Neutrophil (primary cell): ENCODE measurements at regions not wholly inside any gene's neighbourhood (a gene's known extent, or its start where the extent isn't known, plus 50 kb on each side); places are given as distances from the start of the nearest gene placed in this dataset.

ENCODE experiments used
- H3K27ac ChIP-seq: fragments of 200-600 bp; sonication (generic); 2 replicates; pipeline ENCODE4 v1.5.1; 2016; ENCODE audit warnings: mild to moderate bottlenecking, moderate library complexity
- H3K27me3 ChIP-seq: fragments of 200-600 bp; sonication (generic); 2 replicates; pipeline ENCODE4 v1.6.0; 2016; ENCODE audit warnings: mild to moderate bottlenecking
- H3K36me3 ChIP-seq: fragments of 200-600 bp; sonication (generic); 2 replicates; pipeline ENCODE4 v1.5.1; 2017
- H3K4me1 ChIP-seq, 2 experiments: fragments of 200-600 bp in 1 of 2; sonication (generic) in 1 of 2; 1 replicate in 1 of 2; 2 replicates in 1 of 2; pipeline versions ENCODE4 v1.5.1 to v1.6.1; 2013 to 2016; ENCODE audit warnings: low read depth in 1 of 2, low read length in 1 of 2, mild to moderate bottlenecking in 1 of 2, moderate library complexity in 1 of 2; ENCODE audit not compliant: control insufficient read depth in 1 of 2, insufficient read depth in 1 of 2
- H3K4me3 ChIP-seq, 2 experiments: fragments of 200-600 bp in 1 of 2; sonication (generic) in 1 of 2; 1 replicate in 1 of 2; 2 replicates in 1 of 2; pipeline ENCODE4 v1.5.1; 2013 to 2016; ENCODE audit warnings: low read depth in 1 of 2, low read length in 1 of 2, mild to moderate bottlenecking in 1 of 2, moderate library complexity in 1 of 2
- H3K9me3 ChIP-seq: fragments of 200-600 bp; sonication (generic); 2 replicates; pipeline ENCODE4 v1.5.1; 2016
- TF ChIP-seq, protein P1 (sequence below): fragments of 200-600 bp; sonication (generic); IDR thresholded peaks from 2 replicates; pipeline ENCODE4 v1.5.1; 2016; ENCODE audit warnings: antibody characterized with exemption

DNA sequence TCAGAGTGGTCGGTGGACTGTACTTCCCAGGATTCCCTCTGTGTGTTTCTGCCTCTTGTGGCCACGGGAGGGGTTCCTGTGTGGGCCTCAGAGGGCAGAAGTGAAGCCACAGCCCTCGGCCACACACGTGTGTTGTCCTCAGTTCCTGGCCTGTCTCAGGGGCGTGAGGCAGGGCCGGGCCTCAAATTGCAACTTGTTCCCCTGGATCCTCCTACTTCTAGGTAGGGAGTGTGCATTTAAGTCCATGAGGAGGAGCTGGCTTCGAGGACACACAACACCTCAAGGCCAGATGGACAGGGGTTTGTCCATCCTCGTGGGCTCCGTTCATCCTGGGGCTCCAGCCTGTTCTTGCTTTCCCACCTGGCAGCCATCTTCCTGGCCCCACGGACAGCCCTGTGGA lies 573.0 kb downstream of the TBC1D22A start:
- Histone ChIP-seq H3K27me3 (no peaks in the 10 kb centered on the region), H3K4me3 (no peak overlapping the region), H3K4me1 (no peaks in the 10 kb centered on the region), H3K9me3 (no peaks in the 10 kb centered on the region), H3K36me3 (no peaks in the 10 kb centered on the region), H3K27ac (no peak overlapping the region)
- TF ChIP-seq, protein P1, sequence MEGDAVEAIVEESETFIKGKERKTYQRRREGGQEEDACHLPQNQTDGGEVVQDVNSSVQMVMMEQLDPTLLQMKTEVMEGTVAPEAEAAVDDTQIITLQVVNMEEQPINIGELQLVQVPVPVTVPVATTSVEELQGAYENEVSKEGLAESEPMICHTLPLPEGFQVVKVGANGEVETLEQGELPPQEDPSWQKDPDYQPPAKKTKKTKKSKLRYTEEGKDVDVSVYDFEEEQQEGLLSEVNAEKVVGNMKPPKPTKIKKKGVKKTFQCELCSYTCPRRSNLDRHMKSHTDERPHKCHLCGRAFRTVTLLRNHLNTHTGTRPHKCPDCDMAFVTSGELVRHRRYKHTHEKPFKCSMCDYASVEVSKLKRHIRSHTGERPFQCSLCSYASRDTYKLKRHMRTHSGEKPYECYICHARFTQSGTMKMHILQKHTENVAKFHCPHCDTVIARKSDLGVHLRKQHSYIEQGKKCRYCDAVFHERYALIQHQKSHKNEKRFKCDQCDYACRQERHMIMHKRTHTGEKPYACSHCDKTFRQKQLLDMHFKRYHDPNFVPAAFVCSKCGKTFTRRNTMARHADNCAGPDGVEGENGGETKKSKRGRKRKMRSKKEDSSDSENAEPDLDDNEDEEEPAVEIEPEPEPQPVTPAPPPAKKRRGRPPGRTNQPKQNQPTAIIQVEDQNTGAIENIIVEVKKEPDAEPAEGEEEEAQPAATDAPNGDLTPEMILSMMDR = no peak

DNA sequence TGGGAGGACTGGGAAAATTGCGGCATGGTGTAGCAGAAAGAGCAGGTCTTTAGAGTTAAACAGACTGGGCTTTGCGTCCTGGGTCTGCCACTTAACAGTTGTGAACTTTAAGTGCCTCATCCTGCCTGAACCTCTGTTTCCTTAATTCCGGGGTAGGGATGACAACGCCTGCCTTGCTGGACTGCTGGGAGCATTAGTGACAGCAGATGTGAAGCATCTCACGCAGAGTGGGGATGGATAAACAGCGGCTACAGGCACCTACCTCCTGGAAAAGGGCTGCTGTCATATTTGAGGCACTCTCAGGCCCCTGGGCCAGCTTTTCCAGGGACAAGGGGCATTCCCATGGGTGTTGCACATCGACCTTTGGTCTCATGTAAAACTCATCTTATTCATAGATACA lies 572.2 kb downstream of the TBC1D22A start:
- TF ChIP-seq, protein P1 = no peak
- no peaks in the 10 kb centered on the region for H3K4me1 ChIP-seq
- no peak overlapping the region for H3K27ac ChIP-seq
- no peaks in the 10 kb centered on the region for H3K36me3 ChIP-seq
- no peaks in the 10 kb centered on the region for H3K9me3 ChIP-seq
- no peak overlapping the region for H3K4me3 ChIP-seq
- H3K27me3 ChIP-seq = no peaks in the 10 kb centered on the region

DNA sequence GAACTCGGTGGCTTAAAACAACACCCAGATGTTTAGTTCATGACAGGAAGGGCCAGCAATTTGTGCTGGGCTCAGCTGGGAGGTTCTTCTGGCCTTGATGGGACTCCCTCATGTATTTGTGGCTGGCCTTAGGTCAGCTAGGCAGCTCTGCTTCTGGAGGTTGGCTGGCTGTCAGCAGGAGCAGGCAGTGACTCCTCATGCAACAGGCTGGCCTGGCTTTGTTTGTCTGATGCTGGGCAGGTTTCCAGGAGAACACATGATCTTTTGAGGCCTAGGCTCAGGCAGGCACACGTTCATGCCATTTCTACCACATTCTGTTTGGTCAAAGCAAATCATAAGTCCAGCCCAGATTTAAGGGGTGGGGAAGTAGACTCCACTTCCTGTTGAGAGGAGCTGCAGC lies 571.2 kb downstream of the TBC1D22A start:
- Histone ChIP-seq H3K36me3 (no peaks in the 10 kb centered on the region), H3K9me3 (no peaks in the 10 kb centered on the region), H3K27me3 (no peaks in the 10 kb centered on the region), H3K4me1 (no peaks in the 10 kb centered on the region), H3K4me3 (no peak overlapping the region), H3K27ac (no peak overlapping the region)
- TF ChIP-seq, protein P1 = no peak

DNA sequence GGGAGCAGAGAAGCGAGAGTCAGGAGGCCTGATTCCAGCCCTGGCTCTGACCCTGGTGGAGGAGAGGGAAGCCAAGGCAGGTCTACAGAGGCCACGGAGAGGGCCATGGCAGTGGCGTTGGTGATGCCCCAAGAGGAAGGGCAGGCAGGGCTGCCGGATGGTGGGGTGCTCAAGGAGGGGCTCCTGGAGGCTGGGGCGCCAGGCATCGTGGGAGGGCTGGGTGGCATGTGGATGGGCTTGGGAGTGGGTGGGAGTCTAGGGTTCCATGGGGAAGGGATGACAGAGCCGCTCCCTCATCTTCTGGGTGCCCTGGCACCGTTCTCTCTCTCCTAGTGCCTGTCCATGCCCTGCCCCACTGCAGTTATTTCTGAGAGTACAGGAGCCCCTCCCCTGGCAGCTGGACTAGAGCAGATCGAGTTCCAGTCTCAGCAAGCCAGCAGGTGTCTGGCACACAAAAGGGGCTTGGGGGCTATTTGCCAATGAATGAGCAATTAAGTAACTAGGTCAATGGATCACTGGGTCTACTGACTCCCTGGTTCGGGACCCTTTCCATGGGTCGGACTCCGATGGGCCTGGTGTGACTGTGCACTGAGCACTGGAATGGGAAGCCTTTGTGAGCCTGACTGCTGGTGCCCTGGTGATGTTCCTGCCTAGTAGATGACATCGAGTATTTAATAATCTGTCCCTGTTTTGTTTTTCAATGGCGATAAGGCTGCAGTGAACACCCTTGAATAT lies 570.0 kb downstream of the TBC1D22A start:
- H3K36me3 ChIP-seq = no peaks in the 10 kb centered on the region
- no peak overlapping the region for H3K4me3 ChIP-seq
- H3K27ac ChIP-seq = no peak overlapping the region
- H3K4me1 ChIP-seq = no peaks in the 10 kb centered on the region
- H3K27me3 ChIP-seq = no peaks in the 10 kb centered on the region
- no peaks in the 10 kb centered on the region for H3K9me3 ChIP-seq
- TF ChIP-seq, protein P1 = no peak

DNA sequence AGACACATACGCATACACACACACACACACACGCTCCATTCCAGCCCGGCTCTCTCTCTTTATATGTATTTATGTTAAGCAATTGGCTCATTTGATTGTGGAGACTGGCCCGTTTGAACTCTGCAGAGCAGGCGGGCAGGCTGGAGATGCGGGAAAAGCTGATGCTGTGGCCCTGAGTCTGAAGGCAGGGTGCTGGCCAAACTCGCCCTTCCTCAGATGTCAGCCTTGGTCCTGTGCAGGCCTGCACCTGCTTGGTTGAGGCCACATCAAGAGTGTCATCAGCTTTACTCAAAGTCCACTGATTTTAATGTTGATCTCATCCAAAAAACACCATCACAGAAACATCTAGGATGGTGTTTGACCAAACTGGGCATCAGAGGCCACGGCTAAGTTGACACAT lies 569.3 kb downstream of the TBC1D22A start:
- Histone ChIP-seq H3K9me3 (no peaks in the 10 kb centered on the region), H3K27me3 (no peaks in the 10 kb centered on the region), H3K36me3 (no peaks in the 10 kb centered on the region), H3K4me1 (no peaks in the 10 kb centered on the region), H3K27ac (no peak overlapping the region), H3K4me3 (no peak overlapping the region)
- TF ChIP-seq, protein P1 = no peak
